PC-3 (cell line): ENCODE measurements at regions not wholly inside any gene's neighbourhood (a gene's known extent, or its start where the extent isn't known, plus 50 kb on each side); places are given as distances from the start of the nearest gene placed in this dataset.

Source experiments
- ATAC-seq: fragments of 200-7000 bp; cut with Tn5 transposase; 2 replicates; pipeline ENCODE4 v1.9.1; 2020; ENCODE audit warnings: mild to moderate bottlenecking, moderate library complexity
- BruUV-seq: library from RNA; stranded (reverse); fragments of 400-500 nt; replicated peaks from 2 replicates; lab custom pipeline; 2021; lab: Mats Ljungman, UMichigan
- CTCF ChIA-PET: fragments of 300-600 bp; sonication (Branson Sonifier 250); formaldehyde crosslinking; loops from one replicate; lab custom pipeline; 2022; ENCODE audit warnings: antibody characterized with exemption; lab: Charles Lee
- POLR2A ChIA-PET: fragments of 300-600 bp; sonication (Branson Sonifier 250); formaldehyde crosslinking; loops from one replicate; lab custom pipeline; 2022; ENCODE audit warnings: antibody characterized with exemption; ENCODE audit not compliant: unreplicated experiment; lab: Charles Lee
- DNase-seq: peaks from one replicate; pipeline ENCODE4 v3.0.0-alpha.2; 2015
- H2AFZ ChIP-seq: fragments of 300-600 bp; sonication (generic); 2 replicates; pipeline ENCODE4 v1.6.0; 2016; ENCODE audit warnings: antibody characterized with exemption, low read length
- H3F3A ChIP-seq: fragments of 300-600 bp; sonication (generic); one replicate; pipeline ENCODE4 v1.6.0; 2017; ENCODE audit warnings: antibody characterized with exemption, low read length, control low read depth, mild to moderate bottlenecking; ENCODE audit not compliant: unreplicated experiment
- H3K27ac ChIP-seq: fragments of 300-600 bp; sonication (generic); 2 replicates; pipeline ENCODE4 v1.5.1; 2016; ENCODE audit warnings: mild to moderate bottlenecking, low read length
- H3K27me3 ChIP-seq: fragments of 300-600 bp; sonication (generic); 2 replicates; pipeline ENCODE4 v1.6.1; 2016; ENCODE audit warnings: low read length, mixed read lengths
- H3K36me3 ChIP-seq: fragments of 300-600 bp; sonication (generic); 2 replicates; pipeline ENCODE4 v1.6.1; 2016; ENCODE audit warnings: low read depth, mixed run types, low read length, mixed read lengths
- H3K4me1 ChIP-seq: fragments of 300-600 bp; sonication (generic); 2 replicates; pipeline ENCODE4 v1.5.1; 2016; ENCODE audit warnings: low read length; ENCODE audit not compliant: insufficient read depth
- H3K4me2 ChIP-seq: fragments of 300-600 bp; sonication (generic); 2 replicates; pipeline ENCODE4 v1.6.0; 2016; ENCODE audit warnings: low read length
- H3K4me3 ChIP-seq: fragments of 300-600 bp; sonication (generic); 2 replicates; pipeline ENCODE4 v1.5.1; 2016; ENCODE audit warnings: mild to moderate bottlenecking, low read length, mixed read lengths
- H3K79me2 ChIP-seq: fragments of 300-600 bp; sonication (generic); 2 replicates; pipeline ENCODE4 v1.6.1; 2017; ENCODE audit warnings: low read length, mixed read lengths
- H3K9ac ChIP-seq: fragments of 300-600 bp; sonication (generic); 2 replicates; pipeline ENCODE4 v1.6.0; 2016; ENCODE audit warnings: mild to moderate bottlenecking, low read length
- H3K9me2 ChIP-seq: fragments of 300-600 bp; sonication (generic); replicated peaks from 2 replicates; pipeline ENCODE4 v1.6.1; 2016; ENCODE audit warnings: mixed run types, low read length, mixed read lengths
- H3K9me3 ChIP-seq: fragments of 300-600 bp; sonication (generic); 2 replicates; pipeline ENCODE4 v1.6.1; 2016; ENCODE audit warnings: low read length, mixed read lengths
- H4K20me1 ChIP-seq: fragments of 300-600 bp; sonication (generic); 2 replicates; pipeline ENCODE4 v1.6.1; 2016; ENCODE audit warnings: low read length, mixed read lengths
- EZH2 ChIP-seq: fragments of 300-600 bp; sonication (generic); IDR thresholded peaks from one replicate; pipeline ENCODE4 v1.6.1; 2017; ENCODE audit warnings: antibody characterized with exemption, mild to moderate bottlenecking, low read length; ENCODE audit not compliant: unreplicated experiment
- EZH2phosphoT487 ChIP-seq: fragments of 300-600 bp; sonication (generic); IDR thresholded peaks from 2 replicates; pipeline ENCODE4 v1.6.1; 2018; ENCODE audit warnings: mild to moderate bottlenecking, antibody characterized with exemption, low read length, borderline replicate concordance
- intact Hi-C: fragments of 100-400 bp; cut with micrococcal nuclease; formaldehyde crosslinking; loops from 2 replicates; pipeline ENCODE4 v1.9.0; 2023
- TF ChIP-seq, protein P1 (sequence below): fragments of 300-600 bp; sonication (generic); conservative IDR thresholded peaks from 2 replicates; pipeline ENCODE4 v1.5.1; 2017; ENCODE audit warnings: antibody characterized with exemption, low read depth, mild to moderate bottlenecking, low read length

DNA sequence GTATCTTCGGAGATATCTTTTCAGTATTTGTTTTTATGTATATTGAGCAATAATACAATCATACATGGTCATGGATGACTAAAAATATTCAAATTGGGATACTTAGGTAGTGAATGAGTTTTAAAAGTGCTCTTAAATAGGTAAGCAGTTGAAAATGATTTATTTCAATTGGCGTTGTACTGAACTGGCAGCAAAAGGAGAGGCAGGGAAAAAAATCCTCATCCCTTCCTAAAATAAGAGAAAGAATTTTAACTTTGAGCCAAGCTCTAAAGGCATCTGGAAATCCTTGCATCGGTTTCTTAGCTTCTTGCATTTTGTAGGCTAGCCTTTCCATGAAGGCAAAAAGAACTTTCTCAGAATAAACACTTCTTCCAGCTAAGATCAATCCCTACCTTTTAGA lies 125.2 kb downstream of the MGST1 start:
- Histone ChIP-seq H2AFZ (no peak overlapping the region), H3K4me1 (no peaks in the 10 kb centered on the region), H3K9ac (no peak overlapping the region), H3K4me2 (no peak overlapping the region), H3F3A (no peaks in the 10 kb centered on the region), H3K27me3 (no peaks in the 10 kb centered on the region), H3K9me3 (no peaks in the 10 kb centered on the region), H3K4me3 (no peak overlapping the region), H3K79me2 (no peaks in the 10 kb centered on the region), H3K36me3 (no peaks in the 10 kb centered on the region), H4K20me1 (no peaks in the 10 kb centered on the region), H3K9me2 (no peaks in the 10 kb centered on the region), H3K27ac (no peak overlapping the region)
- DNase-seq (no peak), ATAC-seq (no peak)
- POLR2A ChIA-PET: no interaction called here
- BruUV-seq: no TSS peak
- TF ChIP-seq EZH2phosphoT487 (no peak), EZH2 (no peak)
- TF ChIP-seq, protein P1, sequence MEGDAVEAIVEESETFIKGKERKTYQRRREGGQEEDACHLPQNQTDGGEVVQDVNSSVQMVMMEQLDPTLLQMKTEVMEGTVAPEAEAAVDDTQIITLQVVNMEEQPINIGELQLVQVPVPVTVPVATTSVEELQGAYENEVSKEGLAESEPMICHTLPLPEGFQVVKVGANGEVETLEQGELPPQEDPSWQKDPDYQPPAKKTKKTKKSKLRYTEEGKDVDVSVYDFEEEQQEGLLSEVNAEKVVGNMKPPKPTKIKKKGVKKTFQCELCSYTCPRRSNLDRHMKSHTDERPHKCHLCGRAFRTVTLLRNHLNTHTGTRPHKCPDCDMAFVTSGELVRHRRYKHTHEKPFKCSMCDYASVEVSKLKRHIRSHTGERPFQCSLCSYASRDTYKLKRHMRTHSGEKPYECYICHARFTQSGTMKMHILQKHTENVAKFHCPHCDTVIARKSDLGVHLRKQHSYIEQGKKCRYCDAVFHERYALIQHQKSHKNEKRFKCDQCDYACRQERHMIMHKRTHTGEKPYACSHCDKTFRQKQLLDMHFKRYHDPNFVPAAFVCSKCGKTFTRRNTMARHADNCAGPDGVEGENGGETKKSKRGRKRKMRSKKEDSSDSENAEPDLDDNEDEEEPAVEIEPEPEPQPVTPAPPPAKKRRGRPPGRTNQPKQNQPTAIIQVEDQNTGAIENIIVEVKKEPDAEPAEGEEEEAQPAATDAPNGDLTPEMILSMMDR: no peak
- intact Hi-C loops: no loop called here
- CTCF ChIA-PET: no interaction called here

DNA sequence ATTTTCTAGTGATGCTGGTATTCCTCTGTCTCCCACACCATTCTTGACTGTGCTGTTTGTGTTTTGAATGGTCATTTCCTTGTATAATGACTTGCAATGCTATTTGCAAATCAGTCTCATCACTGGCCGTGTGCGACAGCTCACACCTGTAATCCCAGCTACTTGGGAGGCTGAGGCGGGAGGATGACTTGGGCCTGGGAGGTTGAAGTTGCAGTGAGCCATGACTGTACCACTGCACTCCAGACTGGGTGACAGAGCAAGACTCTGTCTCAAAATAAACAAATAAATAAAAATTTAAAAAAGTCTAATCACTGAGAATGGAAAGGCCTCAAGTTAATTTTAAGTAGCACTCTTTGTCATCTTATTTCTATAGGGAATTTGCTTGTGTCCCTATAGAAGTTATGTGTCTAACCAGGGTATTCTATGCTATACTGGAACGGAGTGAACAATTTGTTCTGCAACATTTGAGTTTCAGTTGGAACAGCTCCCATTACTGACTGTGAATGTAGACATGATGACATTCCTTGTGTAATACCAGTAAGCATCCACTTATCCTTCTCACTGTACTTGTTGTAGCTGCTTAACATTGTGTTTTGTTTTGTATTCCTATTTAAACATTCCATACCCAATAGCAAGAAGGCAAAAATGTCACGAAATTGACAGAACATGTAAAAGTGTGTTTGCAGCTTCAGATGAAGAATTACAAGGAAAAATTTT lies 126.3 kb downstream of the MGST1 start:
- Histone ChIP-seq H3K36me3 (no peaks in the 10 kb centered on the region), H3K4me1 (no peaks in the 10 kb centered on the region), H3K4me3 (no peak overlapping the region), H3K9ac (no peak overlapping the region), H4K20me1 (no peaks in the 10 kb centered on the region), H3K4me2 (no peak overlapping the region), H3K9me3 (no peaks in the 10 kb centered on the region), H2AFZ (no peak overlapping the region), H3K79me2 (no peaks in the 10 kb centered on the region), H3K9me2 (no peaks in the 10 kb centered on the region), H3K27me3 (no peaks in the 10 kb centered on the region), H3K27ac (no peak overlapping the region), H3F3A (no peaks in the 10 kb centered on the region)
- intact Hi-C loops: no loop called here
- ChIA-PET POLR2A (no interaction called here), CTCF (no interaction called here)
- no peak for ATAC-seq
- TF ChIP-seq, protein P1: no peak
- no peak for TF ChIP-seq EZH2
- TF ChIP-seq EZH2phosphoT487: no peak
- BruUV-seq: no TSS peak
- no peak for DNase-seq

DNA sequence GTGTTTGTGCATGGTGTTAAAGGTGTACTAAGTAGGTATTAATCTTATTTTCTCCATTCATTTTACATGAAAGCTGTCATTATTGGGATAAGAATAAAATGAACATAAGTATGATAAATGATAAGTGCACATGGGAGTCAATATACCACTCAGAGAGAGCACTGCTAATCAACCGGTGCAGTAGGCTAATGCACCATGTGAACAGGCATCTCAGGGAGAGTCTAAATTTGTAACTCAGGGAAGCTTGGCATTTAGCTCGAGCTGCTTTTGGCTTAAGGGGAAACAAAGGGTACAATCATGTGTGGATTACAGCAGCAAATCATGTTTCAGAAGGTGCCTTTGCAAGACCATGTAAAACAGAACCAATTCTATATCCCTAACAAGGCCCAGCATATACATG lies 127.4 kb downstream of the MGST1 start:
- Histone ChIP-seq H3K4me1 (no peaks in the 10 kb centered on the region), H3K4me3 (no peak overlapping the region), H3K4me2 (no peak overlapping the region), H3K36me3 (no peaks in the 10 kb centered on the region), H3K27ac (no peak overlapping the region), H3K9me3 (no peaks in the 10 kb centered on the region), H3K9ac (no peak overlapping the region), H4K20me1 (no peaks in the 10 kb centered on the region), H2AFZ (no peak overlapping the region), H3F3A (no peaks in the 10 kb centered on the region), H3K9me2 (no peaks in the 10 kb centered on the region), H3K27me3 (no peaks in the 10 kb centered on the region), H3K79me2 (no peaks in the 10 kb centered on the region)
- intact Hi-C loops: no loop called here
- CTCF ChIA-PET: no interaction called here
- ATAC-seq (no peak), DNase-seq (no peak)
- POLR2A ChIA-PET: no interaction called here
- no TSS peak for BruUV-seq
- TF ChIP-seq EZH2 (no peak), EZH2phosphoT487 (no peak)
- TF ChIP-seq, protein P1: no peak
